ENCODE measurements at regions not wholly inside any gene's neighbourhood (a gene's known extent, or its start where the extent isn't known, plus 50 kb on each side); places are given as distances from the start of the nearest gene placed in this dataset.

DNA sequence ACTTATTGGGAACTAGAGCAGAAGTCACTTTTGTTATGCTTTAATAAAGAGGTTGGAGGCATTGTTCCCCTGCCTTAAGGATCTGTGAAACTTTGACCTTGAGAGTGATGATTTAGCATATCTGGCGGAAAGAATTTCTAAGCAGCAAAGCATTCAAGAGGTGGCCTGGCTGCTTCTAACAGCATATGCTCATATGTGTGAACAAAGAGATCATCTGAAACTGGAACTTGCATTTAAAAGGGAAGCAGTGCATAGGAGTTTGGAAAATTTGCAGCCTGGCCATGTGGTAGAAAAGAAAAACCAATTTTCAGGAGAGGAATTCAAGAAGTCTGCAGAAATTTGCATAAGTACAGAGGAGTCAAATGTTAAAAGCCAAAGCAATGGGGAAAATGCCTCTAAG lies 56.4 kb upstream of the GOLIM4 start:
- no peaks in the 10 kb centered on the region for H3K27me3 Mint-ChIP-seq
- H3K36me3 Mint-ChIP-seq: no peaks in the 10 kb centered on the region
- TF ChIP-seq, protein P1, sequence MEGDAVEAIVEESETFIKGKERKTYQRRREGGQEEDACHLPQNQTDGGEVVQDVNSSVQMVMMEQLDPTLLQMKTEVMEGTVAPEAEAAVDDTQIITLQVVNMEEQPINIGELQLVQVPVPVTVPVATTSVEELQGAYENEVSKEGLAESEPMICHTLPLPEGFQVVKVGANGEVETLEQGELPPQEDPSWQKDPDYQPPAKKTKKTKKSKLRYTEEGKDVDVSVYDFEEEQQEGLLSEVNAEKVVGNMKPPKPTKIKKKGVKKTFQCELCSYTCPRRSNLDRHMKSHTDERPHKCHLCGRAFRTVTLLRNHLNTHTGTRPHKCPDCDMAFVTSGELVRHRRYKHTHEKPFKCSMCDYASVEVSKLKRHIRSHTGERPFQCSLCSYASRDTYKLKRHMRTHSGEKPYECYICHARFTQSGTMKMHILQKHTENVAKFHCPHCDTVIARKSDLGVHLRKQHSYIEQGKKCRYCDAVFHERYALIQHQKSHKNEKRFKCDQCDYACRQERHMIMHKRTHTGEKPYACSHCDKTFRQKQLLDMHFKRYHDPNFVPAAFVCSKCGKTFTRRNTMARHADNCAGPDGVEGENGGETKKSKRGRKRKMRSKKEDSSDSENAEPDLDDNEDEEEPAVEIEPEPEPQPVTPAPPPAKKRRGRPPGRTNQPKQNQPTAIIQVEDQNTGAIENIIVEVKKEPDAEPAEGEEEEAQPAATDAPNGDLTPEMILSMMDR (conservative IDR thresholded peaks at IDR 0.05): no peak
- no peak for DNase-seq (ENCODE audit: extremely low spot score, unreplicated experiment)
- H3K4me1 Mint-ChIP-seq (ENCODE audit: unreplicated experiment): no peaks in the 10 kb centered on the region
- peaks cover 9% of the 10 kb centered on the region for H3K9me3 Mint-ChIP-seq
- no peak overlapping the region for H3K27ac Mint-ChIP-seq
- no peak overlapping the region for H3K4me3 Mint-ChIP-seq

Small RNAs in the stretch of these regions (microRNA-seq; reads per million reads assigned to microRNA genes)
- 74.9 reads per million, percentile 59 among the genes with 10 or more reads in this experiment for gene MIR551B
